ENCODE measurements at regions not wholly inside any gene's neighbourhood (a gene's known extent, or its start where the extent isn't known, plus 50 kb on each side); places are given as distances from the start of the nearest gene placed in this dataset.

DNA sequence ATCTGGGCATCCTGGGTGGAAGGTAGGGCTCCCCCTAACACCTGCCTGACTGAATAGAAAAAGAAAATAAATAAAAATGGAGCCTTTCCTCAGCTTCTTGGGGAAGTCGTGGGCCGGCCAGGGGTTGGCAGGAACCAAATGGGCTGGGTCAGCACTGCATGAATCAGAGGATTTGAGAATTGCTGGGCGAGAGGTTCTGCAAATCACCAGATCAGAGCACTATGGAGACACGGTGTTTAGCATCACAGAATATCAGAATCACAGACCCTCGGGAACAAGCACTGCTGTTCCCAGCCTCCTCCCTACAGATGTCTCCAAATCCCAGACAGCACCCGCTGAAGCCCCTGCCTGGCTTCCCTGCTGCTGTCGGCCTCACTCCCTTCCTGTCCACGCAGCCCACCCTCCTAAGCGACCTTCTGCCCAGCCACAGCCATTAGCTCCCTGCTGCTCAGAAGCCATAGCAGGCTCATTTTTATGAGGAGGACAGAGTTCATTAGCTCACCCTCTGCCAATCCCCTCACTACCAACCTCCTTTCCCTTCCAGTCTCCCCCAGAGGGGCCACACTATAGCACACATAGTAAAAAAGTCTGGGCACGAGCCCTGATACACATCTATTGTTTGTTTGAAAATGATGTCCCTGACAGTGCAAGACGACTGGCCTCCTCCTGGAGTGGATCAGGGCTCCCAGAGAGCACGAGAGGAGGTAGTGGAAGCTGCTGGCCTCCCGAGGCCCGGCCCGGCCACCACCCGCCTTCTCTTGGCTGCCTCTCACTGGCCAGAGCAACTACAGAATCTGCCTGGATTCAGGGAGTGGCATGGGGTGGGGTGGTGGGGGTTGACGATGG is 64.6 kb upstream of the TAF1B start:
- Mint-ChIP-seq H3K36me3 (no peaks in the 10 kb centered on the region), H3K4me3 (no peak overlapping the region)
- TF ChIP-seq, protein P1, sequence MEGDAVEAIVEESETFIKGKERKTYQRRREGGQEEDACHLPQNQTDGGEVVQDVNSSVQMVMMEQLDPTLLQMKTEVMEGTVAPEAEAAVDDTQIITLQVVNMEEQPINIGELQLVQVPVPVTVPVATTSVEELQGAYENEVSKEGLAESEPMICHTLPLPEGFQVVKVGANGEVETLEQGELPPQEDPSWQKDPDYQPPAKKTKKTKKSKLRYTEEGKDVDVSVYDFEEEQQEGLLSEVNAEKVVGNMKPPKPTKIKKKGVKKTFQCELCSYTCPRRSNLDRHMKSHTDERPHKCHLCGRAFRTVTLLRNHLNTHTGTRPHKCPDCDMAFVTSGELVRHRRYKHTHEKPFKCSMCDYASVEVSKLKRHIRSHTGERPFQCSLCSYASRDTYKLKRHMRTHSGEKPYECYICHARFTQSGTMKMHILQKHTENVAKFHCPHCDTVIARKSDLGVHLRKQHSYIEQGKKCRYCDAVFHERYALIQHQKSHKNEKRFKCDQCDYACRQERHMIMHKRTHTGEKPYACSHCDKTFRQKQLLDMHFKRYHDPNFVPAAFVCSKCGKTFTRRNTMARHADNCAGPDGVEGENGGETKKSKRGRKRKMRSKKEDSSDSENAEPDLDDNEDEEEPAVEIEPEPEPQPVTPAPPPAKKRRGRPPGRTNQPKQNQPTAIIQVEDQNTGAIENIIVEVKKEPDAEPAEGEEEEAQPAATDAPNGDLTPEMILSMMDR (IDR thresholded peaks at IDR 0.05), result no peak

DNA sequence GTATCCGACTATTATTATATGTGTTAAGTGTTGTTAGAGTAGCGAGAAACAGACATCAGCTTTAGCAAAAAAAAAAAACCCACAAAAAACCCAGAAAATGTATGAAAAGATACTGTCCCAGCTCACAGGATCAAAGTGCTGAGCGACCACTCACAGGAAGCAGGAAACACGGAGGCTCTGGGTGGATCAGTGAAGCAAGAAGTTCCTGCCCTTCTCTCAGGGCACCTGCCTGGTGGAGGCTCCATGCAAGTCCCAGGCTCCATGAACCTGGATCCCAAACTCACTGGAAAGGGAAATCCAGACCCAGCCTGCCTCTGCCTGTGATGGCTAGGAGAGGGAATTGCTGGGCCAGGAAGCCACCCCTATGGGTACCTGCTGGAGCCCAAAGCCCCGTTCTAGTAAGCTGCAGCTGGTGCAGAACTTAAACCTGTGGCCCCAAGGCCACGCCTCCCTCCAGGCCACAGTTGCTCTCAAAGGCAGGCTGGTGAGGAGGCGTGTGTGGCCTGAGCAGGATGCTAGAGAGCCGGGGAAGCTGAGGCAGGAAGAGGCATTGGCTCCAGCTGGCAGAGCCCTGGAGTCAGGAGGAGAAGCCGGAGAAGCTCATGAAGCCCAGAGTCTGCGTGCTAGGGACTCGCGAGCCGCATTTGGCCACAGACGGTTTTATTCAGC is 63.5 kb upstream of the TAF1B start:
- Histone ChIP-seq H4K20me1 (ENCODE audit: insufficient read depth, low read length) (no peaks in the 10 kb centered on the region), H2AFZ (ENCODE audit: insufficient read depth, low read depth, low read length, poor library complexity, severe bottlenecking) (peak overlapping the region; percentile 61), H3K79me2 (ENCODE audit: insufficient read depth, low read length) (no peaks in the 10 kb centered on the region), H3K9me3 (replicated peaks in 1 of 2; ENCODE audit: control insufficient read depth in 1 of 2, insufficient read depth in 1 of 2, low read length in 2 of 2) (no peaks in the 10 kb centered on the region), H3K9ac (ENCODE audit: insufficient read depth, low read length, poor library complexity, severe bottlenecking) (no peak overlapping the region), H3K4me1 (ENCODE audit: control insufficient read depth in 1 of 2, insufficient read depth in 2 of 2, low read length in 2 of 2) (peaks cover 29 to 32% of the 10 kb centered on the region in 2 donors), H3K4me3 (replicated peaks in 1 of 3; ENCODE audit: low read depth in 2 of 3, low read length in 3 of 3) (no peak overlapping the region), H3K27me3 (ENCODE audit: control insufficient read depth in 2 of 2, insufficient read depth in 2 of 2, low read length in 2 of 2) (no peaks in the 10 kb centered on the region), H3K27ac (ENCODE audit: low read depth in 1 of 2, low read length in 2 of 2) (no peak overlapping the region), H3K36me3 (replicated peaks in 1 of 2; ENCODE audit: control insufficient read depth in 1 of 2, insufficient read depth in 2 of 2, low read length in 2 of 2) (no peaks in the 10 kb centered on the region), H3K4me2 (replicated peaks; ENCODE audit: extremely low read depth, low read length, poor library complexity, severe bottlenecking) (no peak overlapping the region)
- H3K9me3 Mint-ChIP-seq, result peaks cover 0 to 1% (median 0%) of the 10 kb centered on the region in 7 donors
- DNase-seq, result no peak
- intact Hi-C loops (cut with micrococcal nuclease), result no loop called here
- TF ChIP-seq, protein P1 (IDR thresholded peaks at IDR 0.05), result no peak
- peak overlapping the region in 3 of 7 donors; percentile 7 to 72 (median 9) for H3K27ac Mint-ChIP-seq
- peak overlapping the region in 1 of 2 donors; percentile 35 for H3K4me3 Mint-ChIP-seq
- peaks cover 32% of the 10 kb centered on the region for H3K4me1 Mint-ChIP-seq
- no peaks in the 10 kb centered on the region for H3K36me3 Mint-ChIP-seq
- 71% methylated on average over 12 of the region's 14 CpGs for WGBS (ENCODE audit: insufficient coverage)
- H3K27me3 Mint-ChIP-seq (ENCODE audit: low read depth in 3 of 3), result peaks cover 2 to 9% (median 2%) of the 10 kb centered on the region in 3 donors

More for the DNA sequence above, 64.6 kb upstream of the TAF1B start:
- intact Hi-C loops (cut with micrococcal nuclease), result no loop called here
- no peaks in the 10 kb centered on the region for H3K9me3 Mint-ChIP-seq
- Histone ChIP-seq H3K27ac (ENCODE audit: low read depth in 1 of 2, low read length in 2 of 2) (no peak overlapping the region), H3K4me1 (ENCODE audit: control insufficient read depth in 1 of 2, insufficient read depth in 2 of 2, low read length in 2 of 2) (peaks cover 29 to 32% of the 10 kb centered on the region in 2 donors), H3K36me3 (replicated peaks in 1 of 2; ENCODE audit: control insufficient read depth in 1 of 2, insufficient read depth in 2 of 2, low read length in 2 of 2) (no peaks in the 10 kb centered on the region), H2AFZ (ENCODE audit: insufficient read depth, low read depth, low read length, poor library complexity, severe bottlenecking) (no peak overlapping the region), H3K9ac (ENCODE audit: insufficient read depth, low read length, poor library complexity, severe bottlenecking) (no peak overlapping the region), H3K27me3 (ENCODE audit: control insufficient read depth in 2 of 2, insufficient read depth in 2 of 2, low read length in 2 of 2) (no peaks in the 10 kb centered on the region), H3K79me2 (ENCODE audit: insufficient read depth, low read length) (no peaks in the 10 kb centered on the region), H4K20me1 (ENCODE audit: insufficient read depth, low read length) (no peaks in the 10 kb centered on the region), H3K9me3 (replicated peaks in 1 of 2; ENCODE audit: control insufficient read depth in 1 of 2, insufficient read depth in 1 of 2, low read length in 2 of 2) (no peaks in the 10 kb centered on the region), H3K4me3 (replicated peaks in 1 of 3; ENCODE audit: low read depth in 2 of 3, low read length in 3 of 3) (no peak overlapping the region), H3K4me2 (replicated peaks; ENCODE audit: extremely low read depth, low read length, poor library complexity, severe bottlenecking) (no peak overlapping the region)
- DNase-seq, result peak in 2 of 3 donors; percentile 46 to 51
- H3K27me3 Mint-ChIP-seq (ENCODE audit: low read depth in 3 of 3), result peaks cover 0 to 5% (median 2%) of the 10 kb centered on the region in 3 donors
- 81% methylated on average over 12 of the region's 17 CpGs for WGBS (ENCODE audit: insufficient coverage)
- H3K27ac Mint-ChIP-seq, result peak overlapping the region; percentile 4 to 84 (median 38)
- H3K4me1 Mint-ChIP-seq, result peaks cover 32% of the 10 kb centered on the region
